Lower leg skin (tissue), 3 donors: ENCODE measurements at regions not wholly inside any gene's neighbourhood (a gene's known extent, or its start where the extent isn't known, plus 50 kb on each side); places are given as distances from the start of the nearest gene placed in this dataset.

ENCODE experiments used
- POLR2A ChIP-seq, 2 donors: fragments of 450-650 bp; IDR thresholded peaks; one replicate each; pipeline ENCODE4 v1.6.1; 2016 to 2017; ENCODE audit warnings: antibody characterized with exemption in 2 of 2, mild to moderate bottlenecking in 1 of 2, moderate library complexity in 1 of 2
- TF ChIP-seq, protein P1 (sequence below), 3 donors: fragments of 450-650 bp; IDR thresholded peaks; one replicate each; pipeline ENCODE4 v1.5.1; 2016; ENCODE audit warnings: antibody characterized with exemption in 3 of 3, mild to moderate bottlenecking in 3 of 3, moderate library complexity in 2 of 3

DNA sequence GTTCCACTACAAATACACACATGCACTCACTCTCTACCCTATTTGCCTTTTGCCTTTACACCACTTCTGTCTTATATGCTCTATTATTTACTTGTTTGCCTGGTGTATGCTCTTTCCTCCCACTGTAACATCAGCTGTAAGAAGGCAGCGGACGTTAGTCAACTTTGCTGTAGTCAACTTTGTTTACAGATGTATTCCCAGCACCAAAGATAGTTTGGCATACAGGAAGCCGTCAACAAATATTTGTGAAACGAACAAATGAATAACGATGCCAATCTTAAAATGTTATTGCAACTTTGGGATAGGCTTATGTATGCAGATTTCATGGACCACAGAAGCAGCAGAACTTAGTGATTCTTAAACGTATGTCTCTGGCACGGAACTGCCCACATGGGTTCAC is 138.3 kb upstream of the GALNT2 start:
- TF ChIP-seq, protein P1, sequence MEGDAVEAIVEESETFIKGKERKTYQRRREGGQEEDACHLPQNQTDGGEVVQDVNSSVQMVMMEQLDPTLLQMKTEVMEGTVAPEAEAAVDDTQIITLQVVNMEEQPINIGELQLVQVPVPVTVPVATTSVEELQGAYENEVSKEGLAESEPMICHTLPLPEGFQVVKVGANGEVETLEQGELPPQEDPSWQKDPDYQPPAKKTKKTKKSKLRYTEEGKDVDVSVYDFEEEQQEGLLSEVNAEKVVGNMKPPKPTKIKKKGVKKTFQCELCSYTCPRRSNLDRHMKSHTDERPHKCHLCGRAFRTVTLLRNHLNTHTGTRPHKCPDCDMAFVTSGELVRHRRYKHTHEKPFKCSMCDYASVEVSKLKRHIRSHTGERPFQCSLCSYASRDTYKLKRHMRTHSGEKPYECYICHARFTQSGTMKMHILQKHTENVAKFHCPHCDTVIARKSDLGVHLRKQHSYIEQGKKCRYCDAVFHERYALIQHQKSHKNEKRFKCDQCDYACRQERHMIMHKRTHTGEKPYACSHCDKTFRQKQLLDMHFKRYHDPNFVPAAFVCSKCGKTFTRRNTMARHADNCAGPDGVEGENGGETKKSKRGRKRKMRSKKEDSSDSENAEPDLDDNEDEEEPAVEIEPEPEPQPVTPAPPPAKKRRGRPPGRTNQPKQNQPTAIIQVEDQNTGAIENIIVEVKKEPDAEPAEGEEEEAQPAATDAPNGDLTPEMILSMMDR (IDR thresholded peaks at IDR 0.05), result no peak
- no peak for TF ChIP-seq POLR2A (IDR thresholded peaks at IDR 0.05)
